ENCODE measurements at regions not wholly inside any gene's neighbourhood (a gene's known extent, or its start where the extent isn't known, plus 50 kb on each side); places are given as distances from the start of the nearest gene placed in this dataset.
"Not testable (repeated sequence)": the region's sequence is repeated elsewhere in the genome, so short reads cannot be mapped to it uniquely, and the experiment has no call there.

- TF ChIP-seq CTCF (IDR thresholded peaks at IDR 0.05; ENCODE audit: poor library complexity, severe bottlenecking); REST (IDR thresholded peaks at IDR 0.05; ENCODE audit: borderline replicate concordance); EZH2 (IDR thresholded peaks at IDR 0.05; ENCODE audit: borderline replicate concordance, insufficient read depth, low read length, poor library complexity, severe bottlenecking); POLR2AphosphoS5 (IDR thresholded peaks at IDR 0.05): not testable (repeated sequence)
Measured at GRCh38 chr9:97089361-97089760, 50.4 kb upstream of the CTSV start.

All from neural cell (in vitro differentiated cells).